Ascending aorta (tissue), 2 donors: ENCODE measurements at regions not wholly inside any gene's neighbourhood (a gene's known extent, or its start where the extent isn't known, plus 50 kb on each side); places are given as distances from the start of the nearest gene placed in this dataset.

ENCODE experiments used
- DNase-seq, 2 donors: peaks; one replicate each; pipeline ENCODE4 v3.0.0-alpha.2; 2019; ENCODE audit warnings: low spot score in 2 of 2
- H3K27ac ChIP-seq, 2 donors: fragments of 200-600 bp; sonication (generic); one replicate each; pipeline ENCODE4 v1.5.1; 2016 to 2017; ENCODE audit warnings: mild to moderate bottlenecking in 1 of 2
- H3K27me3 ChIP-seq: fragments of 200-600 bp; sonication (generic); one replicate; pipeline ENCODE4 v1.5.1; 2017
- H3K36me3 ChIP-seq, 2 donors: fragments of 200-600 bp; sonication (generic); one replicate each; pipeline ENCODE4 v1.5.1; 2016
- H3K4me1 ChIP-seq, 2 donors: fragments of 200-600 bp; sonication (generic); one replicate each; pipeline ENCODE4 v1.5.1; 2016 to 2017; ENCODE audit warnings: mild to moderate bottlenecking in 1 of 2
- H3K4me3 ChIP-seq, 2 donors: fragments of 200-600 bp; sonication (generic); one replicate each; pipeline ENCODE4 v1.5.1; 2016 to 2017; ENCODE audit warnings: mild to moderate bottlenecking in 1 of 2
- H3K9me3 ChIP-seq, 2 donors: fragments of 200-600 bp; sonication (generic); one replicate each; pipeline ENCODE4 v1.5.1; 2016
- intact Hi-C: fragments of 100-400 bp; cut with DNase I; formaldehyde crosslinking; loops from one replicate; pipeline ENCODE4 v1.15.1; 2023
- TF ChIP-seq, protein P1 (sequence below), 3 experiments: fragments of 200-600 bp in 2 of 3; fragments of 450-650 bp in 1 of 3; sonication (generic) in 2 of 3; IDR thresholded peaks; one replicate each; pipeline ENCODE4 v1.5.1; 2016 to 2019; ENCODE audit warnings: antibody characterized with exemption in 3 of 3, mild to moderate bottlenecking in 1 of 3, moderate library complexity in 1 of 3

DNA sequence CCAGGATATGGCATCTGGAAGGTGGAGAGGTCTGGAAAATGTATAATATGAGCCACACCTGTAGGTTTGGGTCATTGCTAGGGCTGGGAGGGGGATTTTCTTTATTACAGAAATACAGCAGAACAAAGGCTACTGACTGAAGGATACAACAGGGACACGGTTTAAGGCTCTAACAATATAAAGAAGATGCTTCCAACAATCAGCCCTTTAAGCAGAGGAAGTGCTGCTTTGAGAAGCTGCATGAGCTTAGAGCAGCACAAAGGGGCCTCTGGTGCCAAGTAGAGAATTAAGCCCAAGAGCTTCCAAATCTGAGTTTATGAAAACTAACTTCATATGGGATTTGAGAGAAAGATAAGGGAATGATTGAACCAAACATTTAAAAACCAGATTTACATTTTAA, 174.5 kb upstream of the RMP24 start:
- Histone ChIP-seq H3K4me1 (no peaks in the 10 kb centered on the region), H3K27me3 (no peaks in the 10 kb centered on the region), H3K9me3 (no peaks in the 10 kb centered on the region), H3K36me3 (no peaks in the 10 kb centered on the region), H3K4me3 (no peak overlapping the region), H3K27ac (no peak overlapping the region)
- TF ChIP-seq, protein P1, sequence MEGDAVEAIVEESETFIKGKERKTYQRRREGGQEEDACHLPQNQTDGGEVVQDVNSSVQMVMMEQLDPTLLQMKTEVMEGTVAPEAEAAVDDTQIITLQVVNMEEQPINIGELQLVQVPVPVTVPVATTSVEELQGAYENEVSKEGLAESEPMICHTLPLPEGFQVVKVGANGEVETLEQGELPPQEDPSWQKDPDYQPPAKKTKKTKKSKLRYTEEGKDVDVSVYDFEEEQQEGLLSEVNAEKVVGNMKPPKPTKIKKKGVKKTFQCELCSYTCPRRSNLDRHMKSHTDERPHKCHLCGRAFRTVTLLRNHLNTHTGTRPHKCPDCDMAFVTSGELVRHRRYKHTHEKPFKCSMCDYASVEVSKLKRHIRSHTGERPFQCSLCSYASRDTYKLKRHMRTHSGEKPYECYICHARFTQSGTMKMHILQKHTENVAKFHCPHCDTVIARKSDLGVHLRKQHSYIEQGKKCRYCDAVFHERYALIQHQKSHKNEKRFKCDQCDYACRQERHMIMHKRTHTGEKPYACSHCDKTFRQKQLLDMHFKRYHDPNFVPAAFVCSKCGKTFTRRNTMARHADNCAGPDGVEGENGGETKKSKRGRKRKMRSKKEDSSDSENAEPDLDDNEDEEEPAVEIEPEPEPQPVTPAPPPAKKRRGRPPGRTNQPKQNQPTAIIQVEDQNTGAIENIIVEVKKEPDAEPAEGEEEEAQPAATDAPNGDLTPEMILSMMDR (IDR thresholded peaks at IDR 0.05): no peak
- intact Hi-C loops: no loop called here
- no peak for DNase-seq

DNA sequence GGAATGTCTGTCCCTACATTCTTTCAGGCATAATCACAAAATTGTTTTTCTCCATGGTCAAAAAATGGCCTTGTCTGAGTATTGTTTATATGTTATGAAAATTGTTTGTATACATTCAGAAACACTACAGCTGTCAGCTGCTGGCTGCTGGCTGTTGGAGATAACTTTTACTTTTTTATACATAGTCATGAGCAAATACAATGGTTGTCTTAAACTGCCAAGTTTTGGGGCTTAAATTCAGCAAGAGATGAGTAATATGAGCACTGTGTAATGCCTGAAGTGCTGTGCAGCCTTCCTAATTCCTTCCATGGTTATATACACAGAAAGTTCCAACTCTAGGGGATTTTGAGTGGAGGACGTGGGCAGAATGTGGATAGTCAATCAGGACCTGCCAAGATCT, 168.9 kb upstream of the RMP24 start:
- H3K9me3 ChIP-seq: no peaks in the 10 kb centered on the region
- intact Hi-C loops: no loop called here
- TF ChIP-seq, protein P1 (IDR thresholded peaks at IDR 0.05): no peak
- H3K4me1 ChIP-seq: no peaks in the 10 kb centered on the region
- no peaks in the 10 kb centered on the region for H3K36me3 ChIP-seq
- no peak overlapping the region for H3K4me3 ChIP-seq
- H3K27ac ChIP-seq: no peak overlapping the region
- no peak for DNase-seq
- H3K27me3 ChIP-seq: no peaks in the 10 kb centered on the region

DNA sequence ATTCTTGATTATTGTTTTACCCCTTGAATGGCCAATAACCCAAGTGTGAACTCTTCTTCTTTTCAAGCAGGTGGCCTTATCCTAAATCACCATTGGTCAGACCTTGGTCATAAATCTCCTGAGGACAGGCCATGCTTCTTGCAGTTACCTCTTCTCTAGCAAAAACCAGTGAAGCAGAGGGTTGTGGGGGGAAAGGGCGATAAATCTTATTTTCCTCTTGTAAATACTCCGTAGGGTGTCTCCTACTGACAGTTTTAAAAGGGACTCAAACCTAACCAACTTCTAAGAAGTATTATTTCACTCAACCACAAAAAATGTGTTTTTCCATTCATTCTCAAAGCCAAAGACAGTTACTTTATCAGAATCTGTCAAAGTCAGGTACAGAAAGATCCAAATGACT, 168.1 kb upstream of the RMP24 start:
- Histone ChIP-seq H3K4me1 (no peaks in the 10 kb centered on the region), H3K36me3 (no peaks in the 10 kb centered on the region), H3K27ac (no peak overlapping the region), H3K27me3 (no peaks in the 10 kb centered on the region), H3K9me3 (no peaks in the 10 kb centered on the region), H3K4me3 (no peak overlapping the region)
- TF ChIP-seq, protein P1 (IDR thresholded peaks at IDR 0.05): no peak
- DNase-seq: no peak
- intact Hi-C loops: no loop called here

DNA sequence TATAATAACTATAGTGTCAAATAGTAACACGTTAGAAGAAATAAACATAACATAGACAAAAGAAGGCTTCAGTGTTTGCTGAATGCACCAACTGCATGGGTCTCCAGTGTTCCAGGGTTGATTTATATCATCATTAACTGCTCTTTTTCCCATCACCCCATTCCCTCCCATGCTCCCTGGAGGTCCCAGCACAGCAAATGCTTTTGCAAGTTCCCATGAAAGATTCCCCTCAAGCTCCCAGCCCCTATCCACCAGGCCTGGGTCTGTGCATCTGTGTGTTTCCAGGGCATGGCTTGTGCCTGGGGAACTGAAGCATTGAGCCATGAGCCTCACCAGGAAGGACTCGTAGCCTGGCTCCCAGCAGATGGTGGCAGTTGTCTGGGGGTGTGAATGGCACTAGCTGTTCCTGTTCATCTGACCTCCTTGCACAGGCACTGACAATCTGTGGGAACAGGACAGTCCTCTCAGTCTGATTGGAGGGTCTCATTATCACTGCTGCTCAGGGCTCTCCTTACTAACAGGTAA, 164.6 kb upstream of the RMP24 start:
- Histone ChIP-seq H3K4me3 (no peak overlapping the region), H3K4me1 (no peaks in the 10 kb centered on the region), H3K36me3 (no peaks in the 10 kb centered on the region), H3K27ac (no peak overlapping the region), H3K27me3 (no peaks in the 10 kb centered on the region), H3K9me3 (no peaks in the 10 kb centered on the region)
- TF ChIP-seq, protein P1 (IDR thresholded peaks at IDR 0.05): no peak
- intact Hi-C loops: no loop called here
- no peak for DNase-seq

DNA sequence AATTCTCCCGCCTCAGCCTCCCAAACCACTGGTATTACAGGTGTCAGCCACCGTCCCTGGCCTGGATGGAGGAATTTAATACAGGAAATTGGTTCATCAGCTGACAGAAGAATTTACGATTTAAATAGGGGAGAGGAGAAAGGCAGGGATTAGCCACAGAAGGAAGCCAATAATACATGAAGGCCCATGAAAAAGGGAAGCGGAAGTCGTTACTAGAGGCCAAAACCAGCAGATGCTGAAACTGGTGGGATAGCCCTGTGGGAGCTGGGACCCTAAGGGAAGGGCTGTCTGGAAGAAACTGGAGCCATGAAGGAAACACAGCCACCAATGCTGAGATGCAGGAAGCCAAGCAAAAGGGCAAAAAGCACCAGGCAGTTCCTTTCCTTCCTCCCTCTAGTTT, 163.7 kb upstream of the RMP24 start:
- no peaks in the 10 kb centered on the region for H3K4me1 ChIP-seq
- TF ChIP-seq, protein P1 (IDR thresholded peaks at IDR 0.05): no peak
- H3K27ac ChIP-seq: no peak overlapping the region
- no peak for DNase-seq
- H3K9me3 ChIP-seq: no peaks in the 10 kb centered on the region
- H3K4me3 ChIP-seq: no peak overlapping the region
- no peaks in the 10 kb centered on the region for H3K36me3 ChIP-seq
- H3K27me3 ChIP-seq: no peaks in the 10 kb centered on the region
- intact Hi-C loops: no loop called here

DNA sequence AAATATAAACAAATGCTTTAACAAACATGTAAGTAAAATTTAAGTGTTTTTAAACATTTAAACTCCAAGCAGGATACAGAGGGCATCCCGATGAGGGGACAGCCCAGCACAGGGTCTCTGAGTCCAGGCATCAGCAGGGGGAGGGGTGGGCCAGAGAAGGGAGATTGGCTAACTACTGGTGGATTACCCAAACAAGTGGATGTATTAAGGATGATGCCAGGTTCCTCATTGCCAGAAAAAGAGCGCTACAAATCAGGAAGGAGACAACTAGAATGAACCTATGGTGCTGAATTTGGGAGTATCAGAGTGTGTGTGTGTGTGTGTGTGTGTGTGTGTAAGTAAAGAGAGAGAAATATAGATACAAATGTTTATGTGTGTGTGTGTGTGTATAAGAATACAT, 162.0 kb upstream of the RMP24 start:
- no peaks in the 10 kb centered on the region for H3K9me3 ChIP-seq
- H3K27ac ChIP-seq: no peak overlapping the region
- H3K4me1 ChIP-seq: no peaks in the 10 kb centered on the region
- no peaks in the 10 kb centered on the region for H3K36me3 ChIP-seq
- no peak overlapping the region for H3K4me3 ChIP-seq
- intact Hi-C loops: no loop called here
- H3K27me3 ChIP-seq: no peaks in the 10 kb centered on the region
- TF ChIP-seq, protein P1 (IDR thresholded peaks at IDR 0.05): no peak
- DNase-seq: no peak
